GM03348 (cell line): ENCODE measurements at regions not wholly inside any gene's neighbourhood (a gene's known extent, or its start where the extent isn't known, plus 50 kb on each side); places are given as distances from the start of the nearest gene placed in this dataset.

Experiments used
- DNase-seq: peaks from one replicate; pipeline ENCODE4 v3.0.0; 2012; ENCODE audit warnings: low spot score

DNA sequence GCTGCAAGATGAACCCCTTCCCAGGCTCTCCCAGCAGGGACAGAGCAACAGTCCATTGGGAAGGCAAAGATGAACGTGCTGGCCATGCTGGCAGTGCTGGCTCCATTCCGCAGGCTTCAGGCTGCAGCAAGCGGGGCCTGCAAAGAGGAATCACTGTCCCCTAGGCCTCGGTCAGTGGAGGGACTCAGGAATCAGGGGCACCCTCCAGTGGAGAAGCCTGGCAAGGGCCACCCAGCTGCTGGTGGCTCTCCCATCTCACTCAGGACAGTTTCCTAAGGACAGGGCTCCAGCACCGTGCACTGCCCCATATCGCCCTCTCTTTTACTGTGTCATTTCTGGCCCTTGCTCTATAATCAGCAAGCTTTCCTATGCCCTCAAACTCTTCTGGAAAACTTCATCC is 498.6 kb downstream of the EFNB2 start:
- no peak for DNase-seq

DNA sequence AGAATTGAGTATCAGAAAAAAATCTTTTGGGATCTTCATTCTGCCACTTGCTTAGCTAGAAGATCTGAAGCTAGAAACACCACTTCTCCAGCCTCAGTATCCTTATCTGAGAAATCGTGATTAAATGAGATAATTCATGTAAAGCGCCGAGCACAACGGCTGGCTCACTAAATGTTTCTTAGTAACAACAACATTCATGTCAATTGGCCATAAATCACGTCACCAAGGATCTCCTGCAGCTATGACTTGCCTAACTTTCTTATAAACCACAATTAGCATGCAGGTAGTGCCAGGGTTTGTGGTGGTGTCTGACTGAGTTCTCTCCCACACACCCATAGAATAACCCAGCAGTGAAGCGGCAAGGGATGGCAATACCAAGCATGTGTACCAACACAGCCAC is 501.3 kb downstream of the EFNB2 start:
- DNase-seq = no peak

GRCh38 chr13:106033659-106034058 is 501.8 kb downstream of the EFNB2 start:
- peak; percentile 52 for DNase-seq

DNA sequence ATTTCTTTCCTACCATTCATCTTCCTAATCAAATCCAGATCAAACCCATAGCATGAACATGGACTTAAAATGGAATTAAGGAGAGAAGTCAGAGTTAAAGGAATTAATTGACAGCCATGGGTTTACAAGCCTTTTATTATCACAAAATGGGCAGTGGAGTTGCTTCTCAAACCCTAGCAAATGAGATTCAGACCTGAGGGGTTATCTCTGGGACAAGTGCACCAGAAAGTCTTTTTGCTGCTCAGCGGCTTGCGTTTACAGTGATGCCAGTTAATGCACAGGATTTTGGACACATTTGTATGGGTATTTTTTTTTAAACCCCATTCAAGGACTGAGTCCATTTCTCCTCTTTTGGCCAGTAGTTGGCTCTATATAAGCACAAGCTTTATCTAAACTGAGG is 503.0 kb downstream of the EFNB2 start:
- DNase-seq = no peak

DNA sequence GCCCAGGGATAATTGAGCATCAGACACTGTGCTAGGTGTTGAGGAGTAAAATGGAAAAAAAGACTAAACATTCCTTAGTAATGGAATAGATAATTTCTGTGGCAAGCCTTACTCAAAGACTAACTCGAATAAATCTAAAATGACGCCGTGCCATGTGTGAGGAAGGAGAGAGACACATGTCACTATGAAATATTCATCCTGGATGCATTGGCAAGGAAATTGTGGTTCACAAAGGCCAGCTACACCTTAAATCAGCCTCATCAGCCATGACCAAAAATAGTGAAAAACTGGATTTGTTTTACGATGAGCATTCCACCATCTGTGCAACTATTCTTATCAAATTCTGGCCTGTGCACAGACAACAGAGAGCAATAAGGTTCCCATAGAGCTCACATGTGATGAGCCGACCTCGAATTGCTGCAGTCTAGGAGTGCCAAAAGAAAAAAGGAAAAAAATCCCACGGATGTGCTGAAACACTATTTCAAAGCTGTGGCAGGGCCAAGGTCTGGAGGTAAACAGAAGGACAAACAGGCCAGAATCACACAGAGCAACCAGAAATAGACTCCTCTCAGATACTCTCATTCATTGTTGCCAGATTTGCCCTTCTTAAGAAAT is 505.7 kb downstream of the EFNB2 start:
- DNase-seq = no peak

GRCh38 chr13:106028911-106029310 is 506.6 kb downstream of the EFNB2 start:
- no peak for DNase-seq

GRCh38 chr13:106011600-106011999 is 523.9 kb downstream of the EFNB2 start:
- no peak for DNase-seq

DNA sequence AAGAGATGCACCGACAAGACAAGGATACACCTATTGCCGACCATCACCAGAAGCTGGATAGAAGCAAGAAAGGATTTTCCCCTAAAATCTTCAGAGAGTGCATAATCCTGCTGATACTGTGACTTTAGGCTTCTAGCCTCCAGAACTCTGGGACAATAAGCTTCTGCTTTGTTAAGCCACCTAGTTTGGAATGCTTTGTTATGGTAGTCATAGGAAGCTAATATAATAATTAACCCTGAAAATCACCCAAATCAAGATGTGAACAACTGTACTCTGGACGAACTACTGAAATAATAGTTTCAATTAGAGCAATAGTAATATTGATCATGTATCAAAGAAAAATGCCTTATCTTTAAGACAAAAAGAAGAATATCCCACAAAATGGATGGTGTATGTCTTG is 524.6 kb downstream of the EFNB2 start:
- no peak for DNase-seq

DNA sequence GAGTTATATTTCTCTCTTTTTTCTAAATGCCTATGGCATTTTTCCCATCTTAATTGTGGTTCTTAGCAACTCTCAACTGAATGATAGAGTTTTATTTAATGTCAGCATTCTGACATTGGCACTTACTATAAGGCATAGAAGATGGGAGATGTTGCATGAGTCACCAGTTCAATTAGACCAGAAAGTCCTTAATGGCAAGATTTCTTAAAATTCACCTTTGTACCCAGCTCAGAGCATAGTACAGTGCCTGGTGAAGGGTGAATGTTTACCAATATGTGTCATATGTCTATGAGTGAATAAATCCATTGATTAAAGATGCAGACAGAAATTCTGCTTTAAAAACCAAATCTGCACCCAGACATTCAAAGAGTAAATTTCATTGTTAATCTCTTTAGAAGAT is 526.9 kb downstream of the EFNB2 start:
- no peak for DNase-seq

DNA sequence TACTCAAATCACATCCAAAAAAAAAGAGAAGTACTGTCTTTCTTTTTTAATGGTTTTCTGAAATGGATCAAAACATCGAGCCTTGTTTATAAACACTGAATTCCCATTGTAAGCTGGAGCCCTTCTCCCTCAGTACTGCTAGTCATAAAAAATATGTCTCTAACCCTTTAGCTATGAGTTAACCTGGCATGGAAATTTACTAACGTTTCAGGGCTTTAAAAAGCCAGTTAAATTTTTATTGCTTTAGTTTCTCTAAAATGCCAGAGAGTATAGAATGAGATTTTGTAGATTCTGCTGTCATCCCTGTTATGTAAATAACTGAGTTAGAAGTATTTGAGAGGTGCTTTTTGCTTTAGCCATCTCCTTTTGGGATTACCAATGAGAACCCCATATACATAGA is 528.3 kb downstream of the EFNB2 start:
- DNase-seq = no peak

- no peak for DNase-seq
Observed at GRCh38 chr13:106003651-106004050, 531.8 kb downstream of the EFNB2 start.

- no peak for DNase-seq
Observed at GRCh38 chr13:106001443-106001842, 534.0 kb downstream of the EFNB2 start.

- peak; percentile 38 for DNase-seq
Observed at GRCh38 chr13:105997581-105998550, 537.6 kb downstream of the EFNB2 start.

DNA sequence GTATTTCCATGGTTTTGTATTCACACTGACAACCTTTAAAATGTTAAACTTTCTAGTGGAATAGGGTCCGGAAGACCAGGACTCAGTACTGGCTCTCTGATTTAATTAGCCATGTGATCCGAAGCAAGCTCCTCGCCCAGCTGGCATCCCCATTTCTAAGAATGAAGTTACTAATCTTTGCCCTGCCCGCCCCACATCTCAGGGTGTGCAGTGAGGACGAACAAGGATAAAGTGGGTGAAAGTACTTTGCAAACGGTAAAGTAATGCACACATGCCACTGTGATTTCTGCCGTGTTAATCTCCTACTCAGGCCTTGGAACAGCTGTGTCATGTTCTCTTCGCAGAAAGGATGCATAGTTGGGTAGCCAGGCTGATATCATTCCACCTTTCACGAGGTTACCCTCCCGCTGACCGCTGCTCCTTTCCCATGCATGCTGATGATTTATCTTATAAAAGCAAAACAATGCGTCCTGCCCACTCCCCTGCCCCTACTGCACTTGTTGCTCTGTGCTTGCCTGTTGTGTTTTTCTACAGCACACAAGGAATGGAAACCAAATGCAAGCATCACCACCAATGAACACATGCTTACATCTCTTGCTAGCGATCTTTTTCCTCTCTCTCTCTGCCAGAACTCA is 539.0 kb downstream of the EFNB2 start:
- no peak for DNase-seq

- no peak for DNase-seq
Observed at GRCh38 chr13:105994340-105994739, 541.1 kb downstream of the EFNB2 start.

DNA sequence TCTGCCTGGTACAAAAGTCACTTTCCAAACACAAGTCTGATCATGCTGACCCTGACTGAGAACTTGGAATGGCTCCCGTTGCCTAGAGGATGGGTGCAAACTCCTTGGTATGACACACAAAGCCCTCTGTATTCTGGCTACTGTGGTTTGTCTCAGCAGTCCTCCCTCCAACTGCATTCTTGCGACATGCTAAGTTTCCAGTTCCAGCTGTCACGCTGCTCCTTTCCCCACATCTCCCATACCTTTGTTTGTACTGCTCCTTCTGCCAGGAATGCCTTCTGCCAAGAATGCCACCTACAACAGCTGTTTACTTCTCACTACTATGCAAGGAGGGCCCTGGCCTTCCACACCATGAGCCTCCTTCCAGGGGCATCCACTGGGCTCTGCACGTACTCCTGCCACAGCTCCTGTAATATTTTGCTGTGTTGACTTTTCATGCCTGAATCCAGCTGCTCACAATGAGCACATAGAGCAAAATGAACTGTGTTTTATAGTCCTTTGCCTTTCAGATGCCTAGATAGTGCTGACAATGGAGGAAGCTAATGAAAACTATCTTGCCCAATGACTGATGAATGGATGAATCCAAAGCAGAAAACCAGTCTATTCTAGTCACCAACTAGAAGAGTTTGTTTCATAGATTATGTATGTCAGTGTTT is 543.7 kb downstream of the EFNB2 start:
- DNase-seq = no peak

DNA sequence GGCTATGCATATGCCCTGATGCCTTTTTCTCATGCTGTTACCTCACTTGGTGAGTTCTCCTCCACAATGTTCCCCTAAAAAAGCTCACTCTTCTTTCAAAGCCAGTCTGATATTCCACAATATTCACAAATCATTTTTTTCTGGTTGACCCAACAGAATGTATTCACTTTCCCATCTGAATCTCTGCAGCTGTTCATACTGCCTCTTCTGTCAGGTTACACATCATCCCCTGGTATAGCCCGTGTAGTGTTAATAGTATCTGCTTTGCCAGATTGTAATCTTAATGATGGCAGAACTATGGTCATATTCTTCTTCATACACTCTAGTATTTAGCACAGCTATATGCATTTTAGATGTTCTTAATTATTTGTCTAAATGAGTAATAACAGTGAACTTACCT is 544.3 kb downstream of the EFNB2 start:
- no peak for DNase-seq

- DNase-seq = no peak
Observed at GRCh38 chr13:105990256-105990958, 545.1 kb downstream of the EFNB2 start.

GRCh38 chr13:105984646-105985045 is 550.8 kb downstream of the EFNB2 start:
- no peak for DNase-seq

DNA sequence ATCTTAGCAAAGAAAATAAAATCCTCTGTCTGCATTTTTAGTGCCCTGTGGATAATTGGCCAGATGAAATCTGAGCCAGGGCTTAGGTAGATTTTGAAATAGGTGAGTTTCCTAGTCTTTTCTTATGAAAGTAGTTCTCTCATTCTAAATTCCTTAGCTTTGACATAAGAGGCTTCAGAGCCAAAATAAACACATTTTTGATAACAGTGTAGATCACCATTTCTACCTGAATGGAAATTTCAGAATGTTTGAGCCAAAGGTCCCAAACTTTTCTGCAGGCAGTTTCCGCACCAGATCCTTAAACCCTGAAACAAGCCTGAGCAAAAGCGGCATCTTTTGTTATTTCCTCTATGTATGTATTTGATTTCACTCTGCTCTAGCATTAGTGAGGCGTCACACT is 551.2 kb downstream of the EFNB2 start:
- DNase-seq = no peak

DNA sequence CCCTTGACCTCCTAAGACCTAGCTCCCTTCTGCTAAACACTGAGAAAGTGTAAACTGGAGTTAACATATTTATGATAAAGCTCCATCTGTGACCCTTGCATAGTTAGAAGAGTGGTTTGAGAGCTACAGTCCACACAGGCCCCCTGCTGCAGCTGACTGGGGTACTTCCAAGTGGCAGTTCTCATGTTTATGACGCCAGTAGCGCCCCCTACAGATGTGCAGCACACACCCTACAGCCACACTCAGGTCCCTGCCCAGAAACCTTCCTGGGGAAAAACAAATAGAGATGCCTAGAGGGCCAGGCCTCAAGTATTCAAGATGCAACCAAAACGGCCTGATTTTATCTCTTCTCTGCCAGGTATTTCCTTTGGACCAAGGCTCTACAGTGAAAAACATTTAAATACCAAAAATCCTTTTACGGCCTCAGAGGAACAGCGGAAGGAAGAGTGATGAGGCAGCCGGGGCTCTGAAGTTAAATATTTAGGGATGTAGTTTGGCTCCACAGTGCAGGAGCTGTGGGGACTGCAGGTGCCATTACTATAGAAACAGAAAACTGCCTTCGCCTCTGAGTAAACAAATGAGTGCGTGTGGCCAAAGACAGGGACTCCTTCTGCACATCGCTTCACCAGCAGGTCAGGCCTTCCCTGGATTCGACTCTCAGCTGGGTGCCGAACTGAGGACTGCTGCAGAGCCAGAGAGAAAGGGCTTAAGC is 553.1 kb downstream of the EFNB2 start:
- DNase-seq = no peak
